ENCODE measurements at regions not wholly inside any gene's neighbourhood (a gene's known extent, or its start where the extent isn't known, plus 50 kb on each side); places are given as distances from the start of the nearest gene placed in this dataset.

GRCh38 chr4:130359542-130359941 lies 1263.6 kb downstream of the C4orf33 start:
- CTCF ChIA-PET, result no interaction called here
- BruUV-seq (replicated peaks), result no TSS peak
- Mint-ChIP-seq H3K9me3 (ENCODE audit: unreplicated experiment) (no peaks in the 10 kb centered on the region), H3K27ac (ENCODE audit: unreplicated experiment) (no peak overlapping the region), H3K4me1 (ENCODE audit: low read depth, unreplicated experiment) (no peaks in the 10 kb centered on the region), H3K27me3 (ENCODE audit: insufficient read depth, unreplicated experiment) (peaks cover 3% of the 10 kb centered on the region), H3K4me3 (ENCODE audit: unreplicated experiment) (no peak overlapping the region), H3K36me3 (ENCODE audit: insufficient read depth, unreplicated experiment) (no peaks in the 10 kb centered on the region)
- intact Hi-C loops (cut with micrococcal nuclease; ENCODE audit: unreplicated experiment), result loop anchor here (1.0 to 10.0 kb wide), 2 partner anchors 449 to 995 kb away; no protein-coding TSS in a partner anchor
- POLR2A ChIA-PET, result no interaction called here
- DNase-seq, result no peak
- H3K4me1 ChIP-seq, result no peaks in the 10 kb centered on the region
- no peaks in the 10 kb centered on the region for H3K27me3 ChIP-seq (replicated peaks; ENCODE audit: control insufficient read depth, insufficient read depth, low read length)
- H3K4me3 ChIP-seq (ENCODE audit: low read depth, low read length), result no peak overlapping the region
- TF ChIP-seq CTCF (IDR thresholded peaks at IDR 0.05; ENCODE audit: insufficient read depth in 1 of 2, low read depth in 1 of 2, low read length in 1 of 2, severe bottlenecking in 1 of 2, unreplicated experiment in 1 of 2), result peak; percentile 11 to 30
- H3K36me3 ChIP-seq (ENCODE audit: control insufficient read depth, insufficient read depth, low read length), result no peaks in the 10 kb centered on the region
- no peaks in the 10 kb centered on the region for H3K9me3 ChIP-seq

GRCh38 chr4:130361616-130362015 lies 1265.7 kb downstream of the C4orf33 start:
- ChIA-PET POLR2A (no interaction called here), CTCF (no interaction called here)
- Mint-ChIP-seq H3K27ac (ENCODE audit: unreplicated experiment) (no peak overlapping the region), H3K27me3 (ENCODE audit: insufficient read depth, unreplicated experiment) (peaks cover 3% of the 10 kb centered on the region), H3K36me3 (ENCODE audit: insufficient read depth, unreplicated experiment) (no peaks in the 10 kb centered on the region), H3K4me3 (ENCODE audit: unreplicated experiment) (no peak overlapping the region), H3K4me1 (ENCODE audit: low read depth, unreplicated experiment) (no peaks in the 10 kb centered on the region), H3K9me3 (ENCODE audit: unreplicated experiment) (no peaks in the 10 kb centered on the region)
- intact Hi-C loops (cut with micrococcal nuclease; ENCODE audit: unreplicated experiment), result no loop called here
- no TSS peak for BruUV-seq (replicated peaks)
- H3K9me3 ChIP-seq, result no peaks in the 10 kb centered on the region
- no peak overlapping the region for H3K4me3 ChIP-seq (ENCODE audit: low read depth, low read length)
- TF ChIP-seq CTCF (IDR thresholded peaks at IDR 0.05; ENCODE audit: insufficient read depth in 1 of 2, low read depth in 1 of 2, low read length in 1 of 2, severe bottlenecking in 1 of 2, unreplicated experiment in 1 of 2), result no peak
- DNase-seq, result no peak
- H3K36me3 ChIP-seq (ENCODE audit: control insufficient read depth, insufficient read depth, low read length), result no peaks in the 10 kb centered on the region
- no peaks in the 10 kb centered on the region for H3K27me3 ChIP-seq (replicated peaks; ENCODE audit: control insufficient read depth, insufficient read depth, low read length)
- H3K4me1 ChIP-seq, result no peaks in the 10 kb centered on the region

GRCh38 chr4:130368668-130369067 lies 1272.7 kb downstream of the C4orf33 start:
- Mint-ChIP-seq H3K4me1 (ENCODE audit: low read depth, unreplicated experiment) (no peaks in the 10 kb centered on the region), H3K27ac (ENCODE audit: unreplicated experiment) (no peak overlapping the region), H3K4me3 (ENCODE audit: unreplicated experiment) (no peak overlapping the region), H3K9me3 (ENCODE audit: unreplicated experiment) (no peaks in the 10 kb centered on the region), H3K36me3 (ENCODE audit: insufficient read depth, unreplicated experiment) (no peaks in the 10 kb centered on the region), H3K27me3 (ENCODE audit: insufficient read depth, unreplicated experiment) (no peaks in the 10 kb centered on the region)
- no TSS peak for BruUV-seq (replicated peaks)
- no peaks in the 10 kb centered on the region for H3K9me3 ChIP-seq
- H3K27me3 ChIP-seq (replicated peaks; ENCODE audit: control insufficient read depth, insufficient read depth, low read length), result no peaks in the 10 kb centered on the region
- no peaks in the 10 kb centered on the region for H3K36me3 ChIP-seq (ENCODE audit: control insufficient read depth, insufficient read depth, low read length)
- ChIA-PET CTCF (no interaction called here), POLR2A (no interaction called here)
- no peak for TF ChIP-seq CTCF (IDR thresholded peaks at IDR 0.05; ENCODE audit: insufficient read depth in 1 of 2, low read depth in 1 of 2, low read length in 1 of 2, severe bottlenecking in 1 of 2, unreplicated experiment in 1 of 2)
- intact Hi-C loops (cut with micrococcal nuclease; ENCODE audit: unreplicated experiment), result no loop called here
- H3K4me3 ChIP-seq (ENCODE audit: low read depth, low read length), result no peak overlapping the region
- H3K4me1 ChIP-seq, result no peaks in the 10 kb centered on the region
- DNase-seq, result no peak

All from Caco-2 (cell line).